ENCODE measurements at regions not wholly inside any gene's neighbourhood (a gene's known extent, or its start where the extent isn't known, plus 50 kb on each side); places are given as distances from the start of the nearest gene placed in this dataset.
"Not testable (repeated sequence)": the region's sequence is repeated elsewhere in the genome, so short reads cannot be mapped to it uniquely, and the experiment has no call there.

- no peak overlapping the region for H3K27ac Mint-ChIP-seq
- ATAC-seq = no peak
- peaks cover 8 to 25% of the 10 kb centered on the region in 2 donors for H3K9me3 Mint-ChIP-seq
- no peak for DNase-seq (ENCODE audit: low spot score in 2 of 2)
- no peaks in the 10 kb centered on the region for H3K36me3 Mint-ChIP-seq
Measured at GRCh38 chr6:76876922-76877553, 586.3 kb downstream of the HTR1B start.

- H3K9me3 Mint-ChIP-seq = peaks cover 8 to 24% of the 10 kb centered on the region in 2 donors
- not testable (repeated sequence) for H3K36me3 Mint-ChIP-seq; ATAC-seq; DNase-seq (ENCODE audit: low spot score in 2 of 2); H3K27ac Mint-ChIP-seq
Measured at GRCh38 chr6:76876430-76876829, 586.9 kb downstream of the HTR1B start.

- ATAC-seq (no peak), DNase-seq (ENCODE audit: low spot score in 2 of 2) (no peak)
- H3K36me3 Mint-ChIP-seq = no peaks in the 10 kb centered on the region
- H3K27ac Mint-ChIP-seq = no peak overlapping the region
- peaks cover 5 to 15% of the 10 kb centered on the region in 2 donors for H3K9me3 Mint-ChIP-seq
Measured at GRCh38 chr6:76867182-76867581, 596.1 kb downstream of the HTR1B start.

GRCh38 chr6:76866091-76866915, 597.0 kb downstream of the HTR1B start:
- Mint-ChIP-seq H3K9me3 (peaks cover 4 to 15% of the 10 kb centered on the region in 2 donors), H3K27ac (no peak overlapping the region), H3K36me3 (no peaks in the 10 kb centered on the region)
- DNase-seq (ENCODE audit: low spot score in 2 of 2) = no peak
- no peak for ATAC-seq

GRCh38 chr6:76862936-76863335, 600.4 kb downstream of the HTR1B start:
- Mint-ChIP-seq H3K36me3 (no peaks in the 10 kb centered on the region), H3K27ac (no peak overlapping the region), H3K9me3 (peaks cover 0 to 4% of the 10 kb centered on the region in 2 donors)
- ATAC-seq = no peak
- DNase-seq (ENCODE audit: low spot score in 2 of 2) = no peak

- H3K36me3 Mint-ChIP-seq = no peaks in the 10 kb centered on the region
- ATAC-seq = no peak
- H3K27ac Mint-ChIP-seq = no peak overlapping the region
- H3K9me3 Mint-ChIP-seq = peaks cover 0 to 3% of the 10 kb centered on the region in 2 donors
- no peak for DNase-seq (ENCODE audit: low spot score in 2 of 2)
Measured at GRCh38 chr6:76861403-76861802, 601.9 kb downstream of the HTR1B start.

- Mint-ChIP-seq H3K27ac (no peak overlapping the region), H3K9me3 (peaks cover 7 to 16% of the 10 kb centered on the region in 2 donors), H3K36me3 (no peaks in the 10 kb centered on the region)
- ATAC-seq (no peak), DNase-seq (ENCODE audit: low spot score in 2 of 2) (no peak)
Measured at GRCh38 chr6:76856065-76856464, 607.2 kb downstream of the HTR1B start.

- H3K27ac Mint-ChIP-seq = no peak overlapping the region
- no peak for DNase-seq (ENCODE audit: low spot score in 2 of 2)
- peaks cover 12 to 20% of the 10 kb centered on the region in 2 donors for H3K9me3 Mint-ChIP-seq
- peaks cover 0 to 6% of the 10 kb centered on the region in 2 donors for H3K36me3 Mint-ChIP-seq
- no peak for ATAC-seq
Measured at GRCh38 chr6:76852776-76853175, 610.5 kb downstream of the HTR1B start.

GRCh38 chr6:76849274-76849970, 613.9 kb downstream of the HTR1B start:
- not testable (repeated sequence) for DNase-seq (ENCODE audit: low spot score in 2 of 2); H3K27ac Mint-ChIP-seq; ATAC-seq
- Mint-ChIP-seq H3K9me3 (peaks cover 22 to 38% of the 10 kb centered on the region in 2 donors), H3K36me3 (peaks cover 0 to 15% of the 10 kb centered on the region in 2 donors)

- H3K36me3 Mint-ChIP-seq = peaks cover 0 to 18% of the 10 kb centered on the region in 2 donors
- H3K9me3 Mint-ChIP-seq = peaks cover 37 to 53% of the 10 kb centered on the region in 2 donors
- ATAC-seq = no peak
- no peak for DNase-seq (ENCODE audit: low spot score in 2 of 2)
- no peak overlapping the region for H3K27ac Mint-ChIP-seq
Measured at GRCh38 chr6:76843054-76843822, 620.1 kb downstream of the HTR1B start.

- H3K36me3 Mint-ChIP-seq = peaks cover 0 to 4% of the 10 kb centered on the region in 2 donors
- peaks cover 22 to 35% of the 10 kb centered on the region in 2 donors for H3K9me3 Mint-ChIP-seq
- DNase-seq (ENCODE audit: low spot score in 2 of 2) (no peak), ATAC-seq (no peak)
- no peak overlapping the region for H3K27ac Mint-ChIP-seq
Measured at GRCh38 chr6:76840865-76841264, 622.4 kb downstream of the HTR1B start.

- DNase-seq (ENCODE audit: low spot score in 2 of 2) (no peak), ATAC-seq (no peak)
- no peak overlapping the region for H3K27ac Mint-ChIP-seq
- H3K36me3 Mint-ChIP-seq = peaks cover 0 to 4% of the 10 kb centered on the region in 2 donors
- H3K9me3 Mint-ChIP-seq = peaks cover 22 to 29% of the 10 kb centered on the region in 2 donors
Measured at GRCh38 chr6:76840041-76840745, 623.1 kb downstream of the HTR1B start.

- DNase-seq (ENCODE audit: low spot score in 2 of 2) (no peak), ATAC-seq (no peak)
- Mint-ChIP-seq H3K9me3 (peaks cover 22 to 29% of the 10 kb centered on the region in 2 donors), H3K36me3 (peaks cover 0 to 4% of the 10 kb centered on the region in 2 donors), H3K27ac (no peak overlapping the region)
Measured at GRCh38 chr6:76839505-76839904, 623.8 kb downstream of the HTR1B start.

GRCh38 chr6:76837564-76837963, 625.7 kb downstream of the HTR1B start:
- Mint-ChIP-seq H3K36me3 (no peaks in the 10 kb centered on the region), H3K27ac (no peak overlapping the region), H3K9me3 (peaks cover 9 to 16% of the 10 kb centered on the region in 2 donors)
- ATAC-seq (no peak), DNase-seq (ENCODE audit: low spot score in 2 of 2) (no peak)

- peaks cover 0 to 4% of the 10 kb centered on the region in 2 donors for H3K9me3 Mint-ChIP-seq
- DNase-seq (ENCODE audit: low spot score in 2 of 2) = no peak
- no peaks in the 10 kb centered on the region for H3K36me3 Mint-ChIP-seq
- no peak overlapping the region for H3K27ac Mint-ChIP-seq
- ATAC-seq = no peak
Measured at GRCh38 chr6:76835695-76836094, 627.6 kb downstream of the HTR1B start.

- H3K9me3 Mint-ChIP-seq = peaks cover 0 to 4% of the 10 kb centered on the region in 2 donors
- DNase-seq (ENCODE audit: low spot score in 2 of 2) (no peak), ATAC-seq (no peak)
- no peak overlapping the region for H3K27ac Mint-ChIP-seq
- H3K36me3 Mint-ChIP-seq = no peaks in the 10 kb centered on the region
Measured at GRCh38 chr6:76835293-76835692, 628.0 kb downstream of the HTR1B start.
